Endothelial cell of umbilical vein (primary cell): ENCODE measurements at regions not wholly inside any gene's neighbourhood (a gene's known extent, or its start where the extent isn't known, plus 50 kb on each side); places are given as distances from the start of the nearest gene placed in this dataset.

Experiments used
- BruUV-seq: library from RNA; stranded (reverse); fragments of 400-500 nt; replicated peaks from 2 replicates; lab custom pipeline; 2021; lab: Mats Ljungman, UMichigan
- CTCF ChIA-PET: fragments of 300-600, 350-600 bp; sonication (Branson Sonifier 250); formaldehyde crosslinking; loops from one replicate; lab custom pipeline; 2021; ENCODE audit warnings: antibody characterized with exemption, inconsistent platforms; lab: Charles Lee
- POLR2A ChIA-PET: fragments of 300-600, 350-600 bp; sonication (Branson Sonifier 250); formaldehyde crosslinking; loops from one replicate; lab custom pipeline; 2021; ENCODE audit warnings: antibody characterized with exemption, inconsistent platforms; lab: Charles Lee
- DNase-seq: peaks from one replicate; pipeline ENCODE4 v3.0.0-alpha.2; 2011; ENCODE audit warnings: low read depth, low spot score
- FAIRE-seq: peaks from 2 replicates; lab custom pipeline; 2011; peaks lifted over from hg19 to GRCh38; lab: Jason Lieb, UNC
- H2AFZ ChIP-seq: 2 replicates; pipeline ENCODE4 v1.6.0; 2012; ENCODE audit warnings: low read depth, low read length, control low read depth, inconsistent platforms
- H3K27ac ChIP-seq: 2 replicates; pipeline ENCODE4 v1.5.1; 2011; ENCODE audit warnings: low read depth, mild to moderate bottlenecking, control low read depth, low read length, moderate library complexity; ENCODE audit not compliant: insufficient read depth
- H3K27me3 ChIP-seq, 2 experiments: 2 replicates each; pipeline versions ENCODE4 v1.6.0 to v1.6.1; 2011; ENCODE audit warnings: low read length in 2 of 2, mixed read lengths in 1 of 2; ENCODE audit not compliant: control insufficient read depth in 2 of 2, insufficient read depth in 2 of 2
- H3K36me3 ChIP-seq, 2 experiments: 2 replicates in 1 of 2; 3 replicates in 1 of 2; pipeline ENCODE4 v1.5.1; 2011; ENCODE audit warnings: low read length in 2 of 2, mild to moderate bottlenecking in 1 of 2, moderate library complexity in 1 of 2; ENCODE audit not compliant: control insufficient read depth in 2 of 2, insufficient read depth in 2 of 2; ENCODE audit errors: extremely low read depth in 1 of 2
- H3K4me1 ChIP-seq: 3 replicates; pipeline ENCODE4 v1.5.1; 2011; ENCODE audit warnings: mild to moderate bottlenecking, low read length; ENCODE audit not compliant: control insufficient read depth, insufficient read depth; ENCODE audit errors: extremely low read depth
- H3K4me2 ChIP-seq: 2 replicates; pipeline ENCODE4 v1.6.1; 2011; ENCODE audit warnings: low read length, control low read depth, mixed read lengths; ENCODE audit not compliant: insufficient read depth
- H3K4me3 ChIP-seq, 3 experiments: fragments of 200-600 bp in 1 of 3; sonication (generic), shearing (Covaris generic) in 1 of 3; replicated peaks in 1 of 3; 2 replicates each; pipeline ENCODE4 v1.5.1; 2011 to 2016; ENCODE audit warnings: control low read depth in 3 of 3, low read length in 3 of 3, mild to moderate bottlenecking in 2 of 3, inconsistent platforms in 1 of 3, low read depth in 1 of 3, moderate library complexity in 1 of 3; ENCODE audit not compliant: insufficient read depth in 1 of 3
- H3K79me2 ChIP-seq: 2 replicates; pipeline ENCODE4 v1.6.0; 2012; ENCODE audit warnings: low read length, inconsistent platforms; ENCODE audit not compliant: control insufficient read depth, insufficient read depth
- H3K9ac ChIP-seq: replicated peaks from 2 replicates; pipeline ENCODE3; 2011; ENCODE audit warnings: low read length, control low read depth; ENCODE audit not compliant: insufficient read depth; ENCODE audit errors: extremely low read depth
- H3K9me1 ChIP-seq: replicated peaks from 3 replicates; pipeline ENCODE4 v1.6.0; 2011; ENCODE audit warnings: mild to moderate bottlenecking, low read length; ENCODE audit not compliant: control insufficient read depth, insufficient read depth; ENCODE audit errors: extremely low read depth
- H3K9me3 ChIP-seq: replicated peaks from 2 replicates; pipeline ENCODE4 v1.5.1; 2012; ENCODE audit warnings: low read length, inconsistent platforms; ENCODE audit not compliant: control insufficient read depth, insufficient read depth
- H4K20me1 ChIP-seq: replicated peaks from 2 replicates; pipeline ENCODE3; 2011; ENCODE audit warnings: mild to moderate bottlenecking, low read length; ENCODE audit not compliant: control insufficient read depth, insufficient read depth; ENCODE audit errors: extremely low read depth
- CTCF ChIP-seq, 2 donors: IDR thresholded peaks; 1 replicate in 1 of 2; 2 replicates in 1 of 2; pipeline ENCODE4 v1.5.1; 2011; ENCODE audit warnings: low read length in 2 of 2, mild to moderate bottlenecking in 2 of 2, moderate library complexity in 2 of 2, control low read depth in 1 of 2, inconsistent platforms in 1 of 2, low read depth in 1 of 2; ENCODE audit not compliant: insufficient read depth in 1 of 2; ENCODE audit errors: extremely low read depth in 1 of 2
- EZH2 ChIP-seq: IDR thresholded peaks from 2 replicates; pipeline ENCODE4 v1.6.1; 2012; ENCODE audit warnings: borderline replicate concordance, low read depth, mild to moderate bottlenecking, moderate library complexity, low read length, inconsistent platforms; ENCODE audit not compliant: severe bottlenecking
- FOS ChIP-seq: IDR thresholded peaks from 2 replicates; pipeline ENCODE4 v1.6.1; 2011; ENCODE audit warnings: mild to moderate bottlenecking, low read length, moderate library complexity, borderline replicate concordance; ENCODE audit not compliant: insufficient read depth
- GATA2 ChIP-seq: IDR thresholded peaks from 2 replicates; pipeline ENCODE4 v1.7.0; 2011; ENCODE audit warnings: low read depth, mild to moderate bottlenecking, moderate library complexity, mixed read lengths, low read length; ENCODE audit not compliant: insufficient read length, insufficient read depth
- JUN ChIP-seq: IDR thresholded peaks from 2 replicates; pipeline ENCODE4 v1.6.1; 2011; ENCODE audit warnings: borderline replicate concordance, low read depth; ENCODE audit not compliant: insufficient read length, insufficient read depth
- MAX ChIP-seq: IDR thresholded peaks from 2 replicates; pipeline ENCODE4 v1.6.1; 2011; ENCODE audit not compliant: insufficient read depth, insufficient read length
- MYC ChIP-seq: IDR thresholded peaks from one replicate; pipeline ENCODE4 v1.6.1; 2011; ENCODE audit warnings: mild to moderate bottlenecking, low read depth, low read length
- POLR2A ChIP-seq: IDR thresholded peaks from 2 replicates; pipeline ENCODE4 v1.6.1; 2012; ENCODE audit warnings: low read depth, mild to moderate bottlenecking, control low read depth, low read length
- POLR2AphosphoS5 ChIP-seq: IDR thresholded peaks from 2 replicates; pipeline ENCODE4 v1.6.1; 2012; ENCODE audit warnings: low read depth, mild to moderate bottlenecking, control low read depth, low read length, moderate library complexity; ENCODE audit not compliant: insufficient read depth
- dilution Hi-C: fragments of 300-500 bp; cut with MboI; formaldehyde crosslinking; loops from one replicate; pipeline ENCODE4 v1.15.0; 2019; ENCODE audit warnings: low sequenced_read_pairs; ENCODE audit not compliant: extremely low pct_ligation_motif_present
- intact Hi-C: fragments of 100-400 bp; cut with micrococcal nuclease; formaldehyde crosslinking; loops from one replicate; pipeline ENCODE4 v1.10.0; 2022

- H3K27me3 ChIP-seq: no peaks in the 10 kb centered on the region
- no peaks in the 10 kb centered on the region for H3K9me1 ChIP-seq
- H3K9ac ChIP-seq: no peak overlapping the region
- H3K4me3 ChIP-seq: no peak overlapping the region
- H3K79me2 ChIP-seq: no peaks in the 10 kb centered on the region
- ChIA-PET POLR2A (no interaction called here), CTCF (no interaction called here)
- H4K20me1 ChIP-seq: no peaks in the 10 kb centered on the region
- H2AFZ ChIP-seq: no peak overlapping the region
- intact Hi-C loops: no loop called here
- no peak for DNase-seq
- H3K36me3 ChIP-seq: no peaks in the 10 kb centered on the region
- no TSS peak for BruUV-seq
- H3K4me2 ChIP-seq: no peak overlapping the region
- TF ChIP-seq FOS: no peak
- no peak for TF ChIP-seq POLR2AphosphoS5
- no peak for TF ChIP-seq POLR2A
- TF ChIP-seq EZH2: no peak
- no peak for TF ChIP-seq MYC
- no peak for TF ChIP-seq MAX
- TF ChIP-seq CTCF (IDR thresholded peaks at IDR 0.05; ENCODE audit: extremely low read depth in 1 of 2, insufficient read depth in 1 of 2, low read depth in 1 of 2, low read length in 2 of 2): no peak
- TF ChIP-seq JUN: no peak
- TF ChIP-seq GATA2: no peak
- H3K4me1 ChIP-seq: no peaks in the 10 kb centered on the region
- H3K9me3 ChIP-seq: no peaks in the 10 kb centered on the region
- dilution Hi-C loops: no loop called here
- no peak overlapping the region for H3K27ac ChIP-seq
- no peak for FAIRE-seq
These were observed 61.1 kb upstream of the C1QTNF7 start for GRCh38 chr4:15366721-15367120.
